GM21529 (cell line): ENCODE measurements at regions not wholly inside any gene's neighbourhood (a gene's known extent, or its start where the extent isn't known, plus 50 kb on each side); places are given as distances from the start of the nearest gene placed in this dataset.

ENCODE experiments used
- ATAC-seq: cut with Tn5 transposase; IDR thresholded peaks from one replicate; pipeline ENCODE4 v1.9.1; 2021; ENCODE audit not compliant: unreplicated experiment

- no peak for ATAC-seq
Observed at GRCh38 chr4:173713026-173713425, 183.0 kb upstream of the HAND2 start.

GRCh38 chr4:173707658-173708419 lies 177.8 kb upstream of the HAND2 start:
- ATAC-seq, result no peak

- ATAC-seq, result no peak
Observed at GRCh38 chr4:173704201-173704600, 174.2 kb upstream of the HAND2 start.

GRCh38 chr4:173703021-173703420 lies 173.0 kb upstream of the HAND2 start:
- no peak for ATAC-seq

GRCh38 chr4:173700650-173701049 lies 170.6 kb upstream of the HAND2 start:
- ATAC-seq, result no peak

- no peak for ATAC-seq
Observed at GRCh38 chr4:173699841-173700475, 169.9 kb upstream of the HAND2 start.

GRCh38 chr4:173698557-173699262 lies 168.7 kb upstream of the HAND2 start:
- ATAC-seq, result no peak

- no peak for ATAC-seq
Observed at GRCh38 chr4:173697840-173698239, 167.8 kb upstream of the HAND2 start.

GRCh38 chr4:173696551-173696950 lies 166.5 kb upstream of the HAND2 start:
- no peak for ATAC-seq

- ATAC-seq, result no peak
Observed at GRCh38 chr4:173696011-173696410, 166.0 kb upstream of the HAND2 start.

GRCh38 chr4:173685831-173686210 lies 155.8 kb upstream of the HAND2 start:
- ATAC-seq, result no peak

- no peak for ATAC-seq
Observed at GRCh38 chr4:173685165-173685830, 155.3 kb upstream of the HAND2 start.

- no peak for ATAC-seq
Observed at GRCh38 chr4:173684223-173684622, 154.2 kb upstream of the HAND2 start.

GRCh38 chr4:173682609-173683008 lies 152.6 kb upstream of the HAND2 start:
- no peak for ATAC-seq

- ATAC-seq, result no peak
Observed at GRCh38 chr4:173680278-173680677, 150.2 kb upstream of the HAND2 start.

- no peak for ATAC-seq
Observed at GRCh38 chr4:173675446-173675845, 145.4 kb upstream of the HAND2 start.

- ATAC-seq, result no peak
Observed at GRCh38 chr4:173669460-173670179, 139.6 kb upstream of the HAND2 start.

GRCh38 chr4:173661001-173661400 lies 131.0 kb upstream of the HAND2 start:
- no peak for ATAC-seq

GRCh38 chr4:173656898-173657297 lies 126.9 kb upstream of the HAND2 start:
- ATAC-seq, result no peak

- no peak for ATAC-seq
Observed at GRCh38 chr4:173652283-173652931, 122.4 kb upstream of the HAND2 start.
